Activated naive CD4-positive, alpha-beta T cell treated with anti-CD3 and anti-CD28 coated beads, Interleukin-2, amount 50 U/mL, for 24 hours (primary cell): ENCODE measurements at regions not wholly inside any gene's neighbourhood (a gene's known extent, or its start where the extent isn't known, plus 50 kb on each side); places are given as distances from the start of the nearest gene placed in this dataset.
"Not testable (repeated sequence)": the region's sequence is repeated elsewhere in the genome, so short reads cannot be mapped to it uniquely, and the experiment has no call there.

Source experiments
- H3K27ac Mint-ChIP-seq: one replicate; pipeline ENCODE4 v1.8.0; 2021; ENCODE audit warnings: mild to moderate bottlenecking, mixed read lengths
- H3K27me3 Mint-ChIP-seq: one replicate; pipeline ENCODE4 v1.8.0; 2021; ENCODE audit warnings: mixed read lengths
- H3K36me3 Mint-ChIP-seq: one replicate; pipeline ENCODE4 v1.8.0; 2021; ENCODE audit warnings: mixed read lengths
- H3K4me1 Mint-ChIP-seq: one replicate; pipeline ENCODE4 v1.8.0; 2021; ENCODE audit warnings: mixed read lengths
- H3K4me3 Mint-ChIP-seq: one replicate; pipeline ENCODE4 v1.8.0; 2021; ENCODE audit warnings: mild to moderate bottlenecking, mixed read lengths
- H3K9me3 Mint-ChIP-seq: one replicate; pipeline ENCODE4 v1.8.0; 2021; ENCODE audit warnings: mixed read lengths

GRCh38 chr9:135374591-135374990, 105.0 kb upstream of the PPP1R26 start:
- no peak overlapping the region for H3K27ac Mint-ChIP-seq
- H3K9me3 Mint-ChIP-seq, result no peaks in the 10 kb centered on the region
- no peaks in the 10 kb centered on the region for H3K36me3 Mint-ChIP-seq
- H3K4me3 Mint-ChIP-seq, result no peak overlapping the region
- H3K27me3 Mint-ChIP-seq, result no peaks in the 10 kb centered on the region
- H3K4me1 Mint-ChIP-seq, result no peaks in the 10 kb centered on the region

DNA sequence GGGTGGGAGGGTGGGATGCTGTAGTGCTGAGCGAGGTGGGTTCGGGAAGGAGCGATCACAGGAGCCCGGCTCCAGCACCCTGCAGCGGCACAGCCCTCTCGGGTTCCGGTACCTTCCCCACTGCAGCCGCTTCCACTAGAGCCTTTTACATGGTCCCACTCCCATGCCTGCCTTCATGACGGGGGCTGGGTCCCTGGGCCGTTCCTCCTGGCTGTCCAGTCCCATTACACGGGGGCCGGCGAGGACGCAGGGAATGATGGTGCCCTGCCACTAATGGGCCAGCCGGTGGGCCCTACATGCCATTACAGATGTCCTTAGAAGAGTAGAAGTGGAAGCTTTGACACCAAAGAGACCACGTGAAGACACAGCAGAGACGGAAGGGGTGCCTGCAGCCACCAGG, 104.6 kb upstream of the PPP1R26 start:
- H3K4me1 Mint-ChIP-seq, result no peaks in the 10 kb centered on the region
- H3K9me3 Mint-ChIP-seq, result no peaks in the 10 kb centered on the region
- H3K4me3 Mint-ChIP-seq, result no peak overlapping the region
- no peaks in the 10 kb centered on the region for H3K27me3 Mint-ChIP-seq
- no peak overlapping the region for H3K27ac Mint-ChIP-seq
- H3K36me3 Mint-ChIP-seq, result no peaks in the 10 kb centered on the region

- Mint-ChIP-seq H3K27ac (no peak overlapping the region), H3K9me3 (no peaks in the 10 kb centered on the region), H3K27me3 (no peaks in the 10 kb centered on the region), H3K4me1 (no peaks in the 10 kb centered on the region), H3K4me3 (no peak overlapping the region), H3K36me3 (no peaks in the 10 kb centered on the region)
These were observed 102.9 kb upstream of the PPP1R26 start for GRCh38 chr9:135376511-135377265.

GRCh38 chr9:135377431-135377830, 102.2 kb upstream of the PPP1R26 start:
- Mint-ChIP-seq H3K27ac (no peak overlapping the region), H3K36me3 (no peaks in the 10 kb centered on the region), H3K9me3 (no peaks in the 10 kb centered on the region), H3K4me3 (no peak overlapping the region), H3K27me3 (no peaks in the 10 kb centered on the region), H3K4me1 (no peaks in the 10 kb centered on the region)

DNA sequence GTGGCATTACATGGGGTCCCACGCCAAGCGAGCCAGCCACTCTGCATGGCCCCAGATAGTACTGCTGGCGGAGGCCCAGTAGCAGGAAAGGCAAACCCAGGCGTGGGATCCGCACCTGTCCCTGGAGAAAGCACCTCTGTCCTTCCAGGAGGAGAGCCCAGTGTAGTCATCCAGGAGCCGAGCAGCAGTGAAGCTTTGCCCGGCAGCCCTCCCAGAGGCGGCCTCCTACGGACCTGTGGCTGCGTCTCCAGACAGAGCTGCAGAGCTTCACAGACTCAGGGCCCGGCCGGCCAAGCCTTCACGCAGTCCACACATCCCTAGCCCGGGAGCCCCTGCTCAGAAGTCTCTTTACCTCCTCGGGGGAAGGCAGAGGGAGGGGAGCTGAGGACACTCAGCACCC, 100.8 kb upstream of the PPP1R26 start:
- no peaks in the 10 kb centered on the region for H3K4me1 Mint-ChIP-seq
- H3K27me3 Mint-ChIP-seq, result peaks cover 1% of the 10 kb centered on the region
- no peak overlapping the region for H3K4me3 Mint-ChIP-seq
- H3K36me3 Mint-ChIP-seq, result no peaks in the 10 kb centered on the region
- no peaks in the 10 kb centered on the region for H3K9me3 Mint-ChIP-seq
- H3K27ac Mint-ChIP-seq, result no peak overlapping the region

DNA sequence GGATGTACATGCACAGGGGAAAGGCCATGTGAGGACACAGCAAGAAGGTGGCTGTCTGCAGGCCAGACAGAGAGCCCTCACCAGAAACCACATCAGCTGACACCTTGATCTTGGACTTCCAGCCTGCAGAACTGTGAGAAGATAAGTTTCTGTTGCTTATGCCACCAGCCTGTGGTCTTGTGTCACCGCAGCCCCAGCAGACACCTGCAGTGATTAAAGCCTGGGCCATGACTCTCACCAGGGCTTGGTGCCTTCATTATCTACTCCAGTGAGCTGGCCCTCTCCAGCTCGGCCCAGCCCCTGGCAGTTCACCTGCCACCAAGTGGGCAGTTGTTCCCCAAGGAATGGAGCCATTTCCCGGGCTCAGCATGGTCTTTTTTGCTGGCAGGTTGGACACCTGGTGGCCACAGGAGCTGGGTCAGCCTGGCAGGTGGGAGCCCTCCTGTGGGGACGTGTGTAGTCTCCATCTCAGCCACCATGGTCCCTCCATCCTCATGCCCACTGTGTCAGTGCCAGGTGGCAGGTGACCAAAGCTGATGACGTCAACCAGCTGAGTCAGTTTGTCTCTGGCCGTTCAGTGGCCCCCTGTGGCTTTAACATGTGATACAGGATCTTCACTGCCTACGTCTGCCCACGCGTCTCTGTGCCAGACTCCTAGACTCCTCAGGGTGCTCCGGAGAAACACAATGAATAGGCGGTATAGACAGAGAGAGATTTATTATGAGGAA, 99.9 kb upstream of the PPP1R26 start:
- Mint-ChIP-seq H3K36me3 (no peaks in the 10 kb centered on the region), H3K4me1 (no peaks in the 10 kb centered on the region), H3K27me3 (peaks cover 1% of the 10 kb centered on the region), H3K27ac (no peak overlapping the region), H3K4me3 (no peak overlapping the region), H3K9me3 (no peaks in the 10 kb centered on the region)

- Mint-ChIP-seq H3K4me1 (no peaks in the 10 kb centered on the region), H3K9me3 (no peaks in the 10 kb centered on the region), H3K27ac (no peak overlapping the region), H3K36me3 (no peaks in the 10 kb centered on the region), H3K4me3 (no peak overlapping the region), H3K27me3 (peaks cover 1% of the 10 kb centered on the region)
These were observed 99.1 kb upstream of the PPP1R26 start for GRCh38 chr9:135380311-135380960.

DNA sequence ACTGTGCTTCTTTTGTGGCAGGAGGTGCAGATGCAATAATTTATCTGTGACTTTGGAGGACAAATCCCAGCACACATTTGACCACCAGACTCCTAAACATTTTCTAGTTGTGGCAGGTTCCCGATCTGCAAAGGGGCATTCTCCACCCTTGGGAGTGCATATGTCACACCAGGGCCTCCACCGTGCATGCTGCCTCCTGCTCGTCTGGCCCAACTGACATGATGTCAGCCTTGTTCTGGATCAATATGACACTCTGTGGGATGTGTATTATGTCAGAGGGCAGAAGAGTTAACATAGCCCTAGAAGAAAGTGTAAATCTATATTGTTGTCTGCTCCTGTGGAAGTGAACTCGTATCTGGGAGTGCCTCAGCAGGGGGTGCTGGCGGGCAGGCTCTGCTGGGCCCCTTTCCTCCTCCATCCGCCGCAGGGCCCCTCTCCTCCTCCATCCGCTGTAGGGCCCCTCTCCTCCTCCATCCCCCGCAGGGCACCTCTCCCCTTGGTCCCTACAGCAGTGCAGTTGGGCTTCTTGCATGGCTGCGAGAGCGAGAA, 97.7 kb upstream of the PPP1R26 start:
- H3K27me3 Mint-ChIP-seq, result peaks cover 1% of the 10 kb centered on the region
- no peaks in the 10 kb centered on the region for H3K9me3 Mint-ChIP-seq
- H3K27ac Mint-ChIP-seq, result no peak overlapping the region
- H3K36me3 Mint-ChIP-seq, result no peaks in the 10 kb centered on the region
- no peaks in the 10 kb centered on the region for H3K4me1 Mint-ChIP-seq
- no peak overlapping the region for H3K4me3 Mint-ChIP-seq

GRCh38 chr9:135384226-135384625, 95.4 kb upstream of the PPP1R26 start:
- no peak overlapping the region for H3K4me3 Mint-ChIP-seq
- H3K27me3 Mint-ChIP-seq, result peaks cover 1% of the 10 kb centered on the region
- no peaks in the 10 kb centered on the region for H3K9me3 Mint-ChIP-seq
- H3K4me1 Mint-ChIP-seq, result no peaks in the 10 kb centered on the region
- no peaks in the 10 kb centered on the region for H3K36me3 Mint-ChIP-seq
- H3K27ac Mint-ChIP-seq, result no peak overlapping the region

- not testable (repeated sequence) for H3K4me1 Mint-ChIP-seq, H3K27me3 Mint-ChIP-seq, H3K27ac Mint-ChIP-seq, H3K4me3 Mint-ChIP-seq, H3K36me3 Mint-ChIP-seq, H3K9me3 Mint-ChIP-seq
These were observed 94.7 kb upstream of the PPP1R26 start for GRCh38 chr9:135384815-135385405.

- H3K4me3 Mint-ChIP-seq, result no peak overlapping the region
- no peaks in the 10 kb centered on the region for H3K36me3 Mint-ChIP-seq
- no peaks in the 10 kb centered on the region for H3K9me3 Mint-ChIP-seq
- no peaks in the 10 kb centered on the region for H3K4me1 Mint-ChIP-seq
- peaks cover 1% of the 10 kb centered on the region for H3K27me3 Mint-ChIP-seq
- H3K27ac Mint-ChIP-seq, result no peak overlapping the region
These were observed 93.8 kb upstream of the PPP1R26 start for GRCh38 chr9:135385793-135386192.

DNA sequence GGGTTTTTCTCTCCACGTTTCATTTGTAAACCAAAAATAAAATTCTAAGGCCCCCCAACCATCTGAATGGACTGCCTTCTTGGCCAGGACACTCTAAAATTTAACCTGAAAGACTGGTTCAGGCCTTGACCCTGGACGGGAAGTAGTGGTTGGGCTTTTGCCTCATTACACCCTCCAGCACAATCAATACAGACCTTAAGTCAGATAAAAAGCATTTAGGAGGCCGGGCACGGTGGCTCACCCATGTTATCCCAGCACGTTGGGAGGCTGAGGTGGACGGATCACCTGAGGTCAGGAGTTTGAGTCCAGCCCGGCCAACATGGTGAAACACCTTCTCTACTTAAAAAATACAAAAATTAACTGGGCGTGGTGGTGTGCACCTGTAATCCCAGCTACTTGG, 91.6 kb upstream of the PPP1R26 start:
- H3K36me3 Mint-ChIP-seq, result no peaks in the 10 kb centered on the region
- no peaks in the 10 kb centered on the region for H3K4me1 Mint-ChIP-seq
- H3K9me3 Mint-ChIP-seq, result no peaks in the 10 kb centered on the region
- H3K4me3 Mint-ChIP-seq, result no peak overlapping the region
- peaks cover 1% of the 10 kb centered on the region for H3K27me3 Mint-ChIP-seq
- no peak overlapping the region for H3K27ac Mint-ChIP-seq

GRCh38 chr9:135388530-135388929, 91.1 kb upstream of the PPP1R26 start:
- H3K9me3 Mint-ChIP-seq, result no peaks in the 10 kb centered on the region
- no peaks in the 10 kb centered on the region for H3K36me3 Mint-ChIP-seq
- H3K27me3 Mint-ChIP-seq, result peaks cover 1% of the 10 kb centered on the region
- H3K4me3 Mint-ChIP-seq, result no peak overlapping the region
- H3K4me1 Mint-ChIP-seq, result no peaks in the 10 kb centered on the region
- H3K27ac Mint-ChIP-seq, result no peak overlapping the region

DNA sequence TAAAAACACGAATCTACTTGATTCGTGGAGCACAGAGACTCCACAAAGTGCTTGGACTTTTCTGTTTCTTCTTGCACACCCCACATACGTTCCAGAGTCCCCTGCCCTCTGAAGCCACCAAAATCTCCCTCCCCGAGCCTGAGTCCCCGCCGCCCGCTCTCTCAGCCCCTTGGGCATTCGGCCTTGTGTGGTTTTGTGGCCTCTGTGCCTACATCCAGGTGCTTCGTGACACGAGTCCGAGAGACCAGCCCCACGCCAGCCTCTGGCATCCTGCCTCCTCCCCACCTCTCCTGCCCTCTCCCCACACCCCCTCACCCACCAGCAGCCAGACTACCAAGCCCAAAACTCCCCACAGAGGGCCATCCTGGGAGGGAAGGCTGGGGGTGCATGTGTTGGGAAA, 87.8 kb upstream of the PPP1R26 start:
- no peak overlapping the region for H3K27ac Mint-ChIP-seq
- H3K27me3 Mint-ChIP-seq, result no peaks in the 10 kb centered on the region
- H3K4me3 Mint-ChIP-seq, result no peak overlapping the region
- H3K36me3 Mint-ChIP-seq, result no peaks in the 10 kb centered on the region
- no peaks in the 10 kb centered on the region for H3K9me3 Mint-ChIP-seq
- no peaks in the 10 kb centered on the region for H3K4me1 Mint-ChIP-seq

DNA sequence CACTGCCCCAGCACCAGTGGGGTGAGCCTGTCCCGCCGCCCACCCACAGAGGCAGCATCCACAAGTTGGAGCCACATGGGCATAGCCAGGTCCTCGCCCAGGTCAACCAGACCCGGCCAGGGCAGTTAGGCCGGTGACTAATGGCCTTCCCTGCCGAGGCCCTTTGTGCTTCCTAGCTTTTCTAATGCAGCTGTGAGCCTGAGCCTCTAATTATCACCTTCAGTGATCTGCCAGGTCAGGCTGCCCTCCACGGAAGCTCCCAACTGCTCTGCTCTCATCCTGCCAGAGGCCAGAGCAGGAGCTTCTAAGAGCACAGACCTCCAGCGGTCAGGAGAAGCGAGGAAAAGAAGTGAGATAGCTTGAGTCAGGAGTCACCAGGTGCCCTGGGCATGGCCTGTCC, 87.1 kb upstream of the PPP1R26 start:
- no peak overlapping the region for H3K4me3 Mint-ChIP-seq
- H3K4me1 Mint-ChIP-seq, result no peaks in the 10 kb centered on the region
- H3K9me3 Mint-ChIP-seq, result no peaks in the 10 kb centered on the region
- no peak overlapping the region for H3K27ac Mint-ChIP-seq
- H3K36me3 Mint-ChIP-seq, result no peaks in the 10 kb centered on the region
- H3K27me3 Mint-ChIP-seq, result no peaks in the 10 kb centered on the region

- H3K27me3 Mint-ChIP-seq, result no peaks in the 10 kb centered on the region
- H3K4me3 Mint-ChIP-seq, result no peak overlapping the region
- H3K36me3 Mint-ChIP-seq, result no peaks in the 10 kb centered on the region
- H3K4me1 Mint-ChIP-seq, result no peaks in the 10 kb centered on the region
- no peaks in the 10 kb centered on the region for H3K9me3 Mint-ChIP-seq
- H3K27ac Mint-ChIP-seq, result no peak overlapping the region
These were observed 85.5 kb upstream of the PPP1R26 start for GRCh38 chr9:135394131-135394530.
